ENCODE measurements at regions not wholly inside any gene's neighbourhood (a gene's known extent, or its start where the extent isn't known, plus 50 kb on each side); places are given as distances from the start of the nearest gene placed in this dataset.

GRCh38 chr5:157917491-157917890, 58.5 kb upstream of the CLINT1 start:
- no peak for DNase-seq (ENCODE audit: low spot score)

- no peak for DNase-seq (ENCODE audit: low spot score)
These were observed 56.7 kb upstream of the CLINT1 start for GRCh38 chr5:157915638-157916037.

GRCh38 chr5:157914151-157914788, 55.3 kb upstream of the CLINT1 start:
- no peak for DNase-seq (ENCODE audit: low spot score)

- no peak for DNase-seq (ENCODE audit: low spot score)
These were observed 54.6 kb upstream of the CLINT1 start for GRCh38 chr5:157913575-157913974.

GRCh38 chr5:157912621-157913325, 53.8 kb upstream of the CLINT1 start:
- no peak for DNase-seq (ENCODE audit: low spot score)

GRCh38 chr5:157911568-157911967, 52.6 kb upstream of the CLINT1 start:
- DNase-seq (ENCODE audit: low spot score) = no peak

Measured in A172 (cell line).